ENCODE measurements at regions not wholly inside any gene's neighbourhood (a gene's known extent, or its start where the extent isn't known, plus 50 kb on each side); places are given as distances from the start of the nearest gene placed in this dataset.
A peak's percentile ranks its signal among the peaks of the same experiment; 100 is the strongest.

- WGBS, 2 donors: 89 to 95% methylated on average over 3 of the region's 3 CpGs
- no peaks in the 10 kb centered on the region for H3K4me1 ChIP-seq
- H3K36me3 ChIP-seq: no peaks in the 10 kb centered on the region
- H3K9me3 ChIP-seq: no peaks in the 10 kb centered on the region
- H3K27ac ChIP-seq: no peak overlapping the region
- DNase-seq: no peak
- no peak for TF ChIP-seq POLR2A (IDR thresholded peaks at IDR 0.05)
- no peak for TF ChIP-seq CTCF (IDR thresholded peaks at IDR 0.05)
- no peak overlapping the region for H3K4me3 ChIP-seq (replicated peaks in 1 of 3)
- H3K27me3 ChIP-seq: no peaks in the 10 kb centered on the region
- intact Hi-C loops (cut with DNase I): no loop called here
Observed at GRCh38 chr7:85328456-85328998, 141.7 kb upstream of the SEMA3D start.

- H3K4me3 ChIP-seq (replicated peaks in 1 of 3): no peak overlapping the region
- intact Hi-C loops (cut with DNase I): no loop called here
- no peak overlapping the region for H3K27ac ChIP-seq
- H3K9me3 ChIP-seq: no peaks in the 10 kb centered on the region
- 83 to 86% methylated on average over 4 of the region's 4 CpGs for WGBS, 2 donors
- no peaks in the 10 kb centered on the region for H3K36me3 ChIP-seq
- no peak for DNase-seq
- no peaks in the 10 kb centered on the region for H3K4me1 ChIP-seq
- no peak for TF ChIP-seq POLR2A (IDR thresholded peaks at IDR 0.05)
- TF ChIP-seq CTCF (IDR thresholded peaks at IDR 0.05): no peak
- H3K27me3 ChIP-seq: no peaks in the 10 kb centered on the region
Observed at GRCh38 chr7:85324145-85324799, 137.4 kb upstream of the SEMA3D start.

- no peak overlapping the region for H3K4me3 ChIP-seq (replicated peaks in 1 of 3)
- intact Hi-C loops (cut with DNase I): no loop called here
- H3K27me3 ChIP-seq: no peaks in the 10 kb centered on the region
- no peak for DNase-seq
- 60 to 68% methylated on average over 4 of the region's 4 CpGs for WGBS, 2 donors
- no peak overlapping the region for H3K27ac ChIP-seq
- TF ChIP-seq POLR2A (IDR thresholded peaks at IDR 0.05): no peak
- no peak for TF ChIP-seq CTCF (IDR thresholded peaks at IDR 0.05)
- no peaks in the 10 kb centered on the region for H3K9me3 ChIP-seq
- no peaks in the 10 kb centered on the region for H3K4me1 ChIP-seq
- H3K36me3 ChIP-seq: no peaks in the 10 kb centered on the region
Observed at GRCh38 chr7:85322252-85322651, 135.4 kb upstream of the SEMA3D start.

GRCh38 chr7:85320699-85321476 is 134.0 kb upstream of the SEMA3D start:
- no peaks in the 10 kb centered on the region for H3K4me1 ChIP-seq
- H3K4me3 ChIP-seq (replicated peaks in 1 of 3): no peak overlapping the region
- WGBS, 2 donors: 53 to 61% methylated on average over 3 of the region's 3 CpGs
- no peaks in the 10 kb centered on the region for H3K27me3 ChIP-seq
- intact Hi-C loops (cut with DNase I): no loop called here
- H3K36me3 ChIP-seq: no peaks in the 10 kb centered on the region
- DNase-seq: peak in 1 of 2 donors; percentile 1
- TF ChIP-seq CTCF (IDR thresholded peaks at IDR 0.05) (no peak), POLR2A (IDR thresholded peaks at IDR 0.05) (no peak)
- H3K27ac ChIP-seq: no peak overlapping the region
- no peaks in the 10 kb centered on the region for H3K9me3 ChIP-seq

GRCh38 chr7:85316489-85316888 is 129.6 kb upstream of the SEMA3D start:
- 74 to 86% methylated on average over 2 of the region's 2 CpGs for WGBS, 2 donors
- Histone ChIP-seq H3K36me3 (no peaks in the 10 kb centered on the region), H3K4me1 (no peaks in the 10 kb centered on the region), H3K27me3 (no peaks in the 10 kb centered on the region), H3K9me3 (no peaks in the 10 kb centered on the region), H3K27ac (no peak overlapping the region), H3K4me3 (replicated peaks in 1 of 3) (no peak overlapping the region)
- no peak for TF ChIP-seq POLR2A (IDR thresholded peaks at IDR 0.05)
- TF ChIP-seq CTCF (IDR thresholded peaks at IDR 0.05): no peak
- no peak for DNase-seq
- intact Hi-C loops (cut with DNase I): no loop called here
